DMS79 treated with DMSO at 0.1 percent for 48 hours (cell line): ENCODE measurements at regions not wholly inside any gene's neighbourhood (a gene's known extent, or its start where the extent isn't known, plus 50 kb on each side); places are given as distances from the start of the nearest gene placed in this dataset.

Source experiments
- DNase-seq: peaks from one replicate; lab custom pipeline; 2025; lab: John Stamatoyannopoulos, UW

DNA sequence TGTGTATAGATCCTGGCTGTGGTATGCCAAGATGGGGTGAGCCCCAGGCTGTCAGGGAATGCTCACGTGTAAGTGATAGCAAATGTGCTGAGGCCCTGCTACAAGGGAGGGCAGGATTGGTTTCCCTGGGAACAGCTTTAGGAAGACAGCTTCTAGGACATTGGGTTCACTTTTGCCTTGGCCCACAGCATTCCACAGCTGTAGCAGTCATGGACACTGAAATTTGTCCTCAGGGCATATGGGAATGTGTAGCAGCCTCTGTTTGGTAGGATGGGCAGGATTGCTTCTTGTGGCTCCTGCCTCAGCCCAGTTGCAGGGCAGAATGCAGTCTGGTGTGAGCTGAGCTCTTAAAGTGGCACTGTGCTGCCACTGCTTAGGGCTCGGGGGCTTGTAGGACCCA lies 1061.7 kb upstream of the WWC1 start:
- no peak for DNase-seq

DNA sequence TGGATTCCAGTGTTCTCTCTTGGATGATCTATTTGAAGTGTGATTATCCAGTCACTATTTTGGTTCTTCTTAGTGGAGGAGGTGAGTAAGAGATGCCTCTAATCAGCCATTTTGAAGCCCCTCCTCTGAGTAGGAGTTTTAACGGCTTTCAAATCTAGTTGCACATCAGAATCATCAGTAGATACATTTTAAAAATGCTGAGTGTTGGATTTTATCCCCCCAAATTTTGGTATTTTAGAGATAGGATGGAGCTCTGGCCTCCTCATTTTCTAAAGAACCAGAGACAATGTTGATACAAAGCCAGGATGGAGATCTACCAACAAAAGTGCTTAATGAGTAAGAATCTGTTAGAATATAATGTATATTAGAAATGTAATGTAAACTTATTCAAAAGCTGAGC lies 1061.0 kb upstream of the WWC1 start:
- DNase-seq, result no peak

DNA sequence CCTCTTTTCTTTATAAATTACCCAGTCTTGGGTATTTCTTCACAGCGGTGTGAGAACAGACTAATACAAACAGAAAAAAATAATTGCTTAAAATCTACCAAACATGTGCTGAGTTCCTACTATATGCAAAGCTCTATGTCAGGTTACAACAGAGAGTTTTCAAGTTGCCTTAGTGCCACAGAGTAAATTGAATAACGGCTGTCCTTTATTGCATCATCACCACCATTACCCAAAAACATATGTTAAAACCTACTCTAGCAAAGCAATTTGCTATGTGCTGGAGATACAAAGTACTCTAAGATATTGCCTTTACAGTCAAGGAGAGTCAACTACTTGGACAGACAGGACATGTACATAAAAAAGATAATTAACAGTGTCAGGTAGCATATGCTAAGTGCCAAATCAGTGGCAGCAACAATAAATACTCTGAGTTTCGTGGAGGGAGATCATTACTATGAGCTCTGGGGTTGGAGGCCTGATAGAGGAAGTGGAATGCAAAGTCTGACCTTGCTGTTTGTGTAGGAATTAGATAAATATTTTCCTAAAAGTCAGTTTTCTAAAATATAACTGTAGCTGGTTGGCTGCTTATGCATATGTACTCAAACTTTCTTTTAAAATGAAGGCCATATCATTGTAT lies 1058.7 kb upstream of the WWC1 start:
- no peak for DNase-seq

- DNase-seq, result no peak
Measured at GRCh38 chr5:167233507-167234220, 1057.8 kb upstream of the WWC1 start.

GRCh38 chr5:167241436-167242067 lies 1049.9 kb upstream of the WWC1 start:
- no peak for DNase-seq

DNA sequence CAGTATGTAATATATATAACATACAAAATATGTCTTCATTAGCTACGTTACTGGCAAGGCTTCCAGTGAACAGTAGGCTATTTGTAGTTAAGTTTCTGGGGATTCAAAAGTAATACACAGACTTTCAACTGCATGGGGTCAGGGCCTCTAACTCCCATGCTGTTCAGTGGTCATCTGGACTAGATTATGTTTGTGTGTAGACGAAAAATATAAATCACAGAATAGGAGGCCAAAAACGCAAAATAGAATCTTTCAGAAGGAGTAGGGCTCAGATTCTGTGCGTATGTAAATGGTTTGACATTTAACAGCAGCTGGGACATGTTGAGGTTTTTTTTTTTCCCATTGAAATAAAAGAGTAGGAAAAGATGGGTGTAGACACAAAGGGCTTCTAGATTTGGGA lies 1048.7 kb upstream of the WWC1 start:
- DNase-seq, result no peak

GRCh38 chr5:167243463-167243862 lies 1048.0 kb upstream of the WWC1 start:
- no peak for DNase-seq

- no peak for DNase-seq
Measured at GRCh38 chr5:167244583-167244982, 1046.9 kb upstream of the WWC1 start.

DNA sequence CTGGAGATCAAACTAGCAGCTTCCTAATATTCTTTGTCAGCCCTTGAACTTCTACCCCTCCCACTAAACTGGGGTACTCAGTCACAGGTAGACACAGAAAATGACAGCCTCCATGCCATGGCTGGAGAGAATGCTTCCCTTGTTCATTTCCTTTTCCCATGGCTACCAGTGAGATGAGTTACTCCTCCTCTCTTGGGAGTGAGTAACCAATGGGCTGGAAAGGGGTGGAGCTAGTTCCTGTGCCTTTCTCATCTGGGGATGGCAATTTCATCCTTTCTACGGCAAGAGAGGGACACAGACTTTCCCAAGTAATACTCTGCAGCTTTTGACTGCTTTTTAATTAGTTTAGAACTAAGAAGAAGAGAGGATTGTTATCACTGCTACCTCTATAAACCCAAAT lies 1045.6 kb upstream of the WWC1 start:
- no peak for DNase-seq

- DNase-seq, result no peak
Measured at GRCh38 chr5:167247816-167248215, 1043.6 kb upstream of the WWC1 start.

- no peak for DNase-seq
Measured at GRCh38 chr5:167248257-167248656, 1043.2 kb upstream of the WWC1 start.

DNA sequence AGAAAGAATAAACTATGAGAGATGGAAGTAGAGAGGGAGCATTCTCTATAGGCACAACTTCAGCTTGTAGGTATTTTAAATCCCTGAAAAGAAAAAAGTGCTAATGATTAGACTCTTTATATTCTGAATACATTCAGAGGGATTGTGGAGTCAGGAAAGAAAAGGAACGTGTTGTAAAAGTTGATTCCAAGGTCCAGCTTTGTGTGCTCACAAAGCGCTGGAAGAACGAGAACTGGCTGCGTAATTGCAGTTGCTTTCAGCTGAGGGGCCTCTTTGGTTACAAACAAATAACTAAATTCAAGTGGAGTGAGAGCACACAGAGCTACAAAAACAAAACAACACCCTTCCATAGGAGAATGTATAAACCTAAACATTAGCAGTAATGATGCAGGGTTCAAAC lies 1040.4 kb upstream of the WWC1 start:
- no peak for DNase-seq

GRCh38 chr5:167254132-167254531 lies 1037.3 kb upstream of the WWC1 start:
- no peak for DNase-seq

- no peak for DNase-seq
Measured at GRCh38 chr5:167255926-167256325, 1035.5 kb upstream of the WWC1 start.

DNA sequence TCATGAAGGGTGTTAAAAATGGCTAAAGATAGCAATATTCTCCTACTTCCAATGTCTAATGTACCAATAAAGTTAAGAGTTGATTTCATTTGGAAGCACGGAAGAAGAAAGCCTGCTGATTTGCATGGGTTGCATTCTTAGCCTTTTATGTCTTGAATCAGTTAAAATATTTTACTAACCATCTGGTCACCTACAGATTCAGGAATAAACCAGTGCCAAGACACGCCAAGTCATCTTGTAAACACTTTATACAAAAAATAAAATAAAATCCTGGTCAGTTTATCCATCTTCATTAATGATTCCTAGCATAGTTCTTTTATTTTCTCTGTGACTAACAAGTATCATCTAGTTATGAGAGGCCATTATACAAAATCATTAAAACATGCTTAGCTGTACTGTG lies 1031.6 kb upstream of the WWC1 start:
- no peak for DNase-seq

- no peak for DNase-seq
Measured at GRCh38 chr5:167261309-167262100, 1029.9 kb upstream of the WWC1 start.

- DNase-seq, result no peak
Measured at GRCh38 chr5:167263185-167263584, 1028.3 kb upstream of the WWC1 start.

DNA sequence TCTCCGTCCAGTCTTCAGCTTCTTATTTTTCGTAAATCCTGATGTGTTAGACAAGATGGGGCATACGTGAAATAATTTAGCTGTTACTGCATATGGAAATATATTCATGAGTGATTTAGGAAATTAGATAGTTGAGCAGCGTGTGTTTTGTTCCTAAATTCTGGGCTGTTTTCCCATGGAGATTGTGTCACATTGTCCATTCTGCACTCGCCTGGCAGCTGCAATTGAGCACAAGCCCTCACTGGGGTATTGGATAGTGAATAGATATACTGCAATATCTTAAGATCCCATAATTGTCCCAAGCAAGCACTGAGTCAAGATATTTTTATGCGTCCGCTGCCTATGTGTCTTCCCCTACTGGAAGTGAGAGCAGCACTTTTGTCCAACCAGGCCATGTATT lies 1027.1 kb upstream of the WWC1 start:
- no peak for DNase-seq

GRCh38 chr5:167268337-167268736 lies 1023.1 kb upstream of the WWC1 start:
- no peak for DNase-seq

DNA sequence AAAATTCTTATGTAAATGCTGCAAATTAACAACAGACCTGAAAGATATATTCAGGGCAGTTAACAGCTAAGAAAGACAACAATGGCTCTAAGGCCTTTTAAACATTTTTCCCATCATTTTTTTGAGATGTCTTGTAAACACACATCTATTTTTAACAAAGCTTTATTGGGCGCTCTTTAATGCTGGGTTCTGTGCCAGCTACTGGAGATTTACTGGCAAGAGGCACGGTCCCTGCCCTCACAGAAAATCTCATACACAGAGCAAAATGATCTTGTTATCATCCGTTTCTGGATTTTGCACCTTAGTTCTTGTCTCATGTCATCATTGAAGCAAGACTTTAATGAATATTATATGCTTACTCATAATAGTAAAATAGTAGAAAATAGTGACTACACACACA lies 1022.3 kb upstream of the WWC1 start:
- DNase-seq, result no peak

- no peak for DNase-seq
Measured at GRCh38 chr5:167271081-167271480, 1020.4 kb upstream of the WWC1 start.

GRCh38 chr5:167271511-167271910 lies 1019.9 kb upstream of the WWC1 start:
- DNase-seq, result no peak

DNA sequence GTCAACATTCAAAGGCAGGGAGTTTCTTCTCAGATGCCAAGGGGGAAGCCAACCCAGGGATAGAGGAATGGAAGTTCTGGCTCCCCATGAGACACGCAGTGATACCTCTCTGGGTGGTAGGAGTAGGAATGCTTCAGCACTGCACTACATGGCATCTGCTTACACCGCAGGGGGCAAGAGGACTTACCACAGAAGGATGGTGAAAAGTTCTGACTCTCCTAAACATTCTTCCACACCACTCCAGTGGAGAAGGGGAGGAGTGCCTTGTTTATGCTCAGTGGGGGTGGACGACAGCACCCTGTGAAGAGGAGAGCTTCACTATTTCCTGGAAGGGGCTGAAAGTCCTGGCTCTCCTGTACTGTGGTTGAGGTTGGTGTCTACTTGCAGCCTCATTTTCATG lies 1011.3 kb upstream of the WWC1 start:
- no peak for DNase-seq
